NCI-H510A (cell line): ENCODE measurements at regions not wholly inside any gene's neighbourhood (a gene's known extent, or its start where the extent isn't known, plus 50 kb on each side); places are given as distances from the start of the nearest gene placed in this dataset.
"Not testable (repeated sequence)": the region's sequence is repeated elsewhere in the genome, so short reads cannot be mapped to it uniquely, and the experiment has no call there.

Experiments
- DNase-seq: peaks from one replicate; lab custom pipeline; 2025; lab: John Stamatoyannopoulos, UW

DNA sequence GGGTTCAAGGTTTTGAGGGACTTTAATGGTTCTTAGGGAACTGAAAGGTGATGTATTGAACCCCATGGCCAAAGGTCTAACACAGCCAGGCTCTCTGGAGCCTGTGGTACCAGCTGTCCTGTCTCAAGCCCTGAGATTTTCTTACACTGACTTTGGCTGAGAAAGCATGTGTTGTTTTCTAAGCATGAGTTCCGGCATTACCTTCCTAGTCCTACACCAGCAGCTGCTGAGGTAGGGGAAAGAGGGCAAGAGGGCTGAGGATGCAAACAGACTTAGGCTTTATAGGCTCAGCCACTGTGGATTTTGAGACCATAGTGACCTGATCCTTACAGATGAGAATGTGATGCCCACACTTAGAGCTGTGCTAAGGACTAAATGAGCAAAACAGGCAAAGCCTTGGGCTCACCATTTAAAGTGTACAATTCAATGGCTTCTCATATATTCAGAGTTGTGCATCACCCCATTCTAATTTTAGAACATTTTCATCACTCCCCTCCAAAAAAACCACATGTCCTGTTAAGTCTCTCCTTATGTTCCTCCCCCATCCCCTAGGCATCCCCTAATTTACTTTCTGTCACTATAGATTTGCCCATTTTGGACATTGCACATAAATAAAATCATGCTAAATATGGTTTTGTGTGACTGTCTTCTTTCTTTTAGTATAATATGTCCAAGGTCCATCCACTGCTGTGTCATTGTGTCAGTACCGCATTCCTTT, 99.7 kb upstream of the OTOS start:
- DNase-seq, result no peak

DNA sequence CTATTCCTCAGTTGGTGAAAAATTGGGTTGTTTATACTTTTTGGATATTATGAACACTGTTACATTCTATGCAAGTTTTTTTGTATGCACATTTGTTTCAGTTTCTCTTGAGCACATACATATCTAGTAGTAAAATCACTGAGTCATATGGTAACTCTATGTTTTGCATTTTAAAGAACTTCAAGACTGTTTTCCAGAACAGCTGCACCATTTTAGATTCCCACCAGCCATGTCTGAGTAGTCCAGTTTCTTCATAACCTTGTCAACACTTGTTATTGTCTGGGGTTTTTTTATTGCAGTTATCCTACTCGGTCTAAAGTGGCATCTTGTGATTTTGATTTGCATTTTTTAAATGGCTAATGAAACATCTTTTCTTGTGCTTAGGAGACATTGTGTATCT, 100.3 kb upstream of the OTOS start:
- no peak for DNase-seq

DNA sequence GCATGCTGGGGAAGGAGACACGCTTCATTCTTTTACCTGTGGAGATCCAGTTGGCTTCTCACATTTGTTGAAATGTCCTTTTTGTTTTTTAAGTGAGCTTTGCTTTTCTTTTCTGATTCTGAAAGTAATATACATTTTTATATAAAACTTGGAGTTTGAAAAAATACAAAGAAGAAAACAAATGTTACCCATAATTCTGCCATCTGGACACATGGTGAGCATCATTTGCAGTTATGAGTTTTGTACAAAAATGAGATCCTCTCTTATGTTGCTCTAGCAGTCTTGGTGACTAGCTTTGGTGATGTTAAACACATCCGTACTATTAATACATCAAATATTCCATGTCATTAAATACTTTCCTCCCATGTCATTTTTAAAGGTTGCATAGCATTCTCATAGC, 101.1 kb upstream of the OTOS start:
- DNase-seq, result no peak

DNA sequence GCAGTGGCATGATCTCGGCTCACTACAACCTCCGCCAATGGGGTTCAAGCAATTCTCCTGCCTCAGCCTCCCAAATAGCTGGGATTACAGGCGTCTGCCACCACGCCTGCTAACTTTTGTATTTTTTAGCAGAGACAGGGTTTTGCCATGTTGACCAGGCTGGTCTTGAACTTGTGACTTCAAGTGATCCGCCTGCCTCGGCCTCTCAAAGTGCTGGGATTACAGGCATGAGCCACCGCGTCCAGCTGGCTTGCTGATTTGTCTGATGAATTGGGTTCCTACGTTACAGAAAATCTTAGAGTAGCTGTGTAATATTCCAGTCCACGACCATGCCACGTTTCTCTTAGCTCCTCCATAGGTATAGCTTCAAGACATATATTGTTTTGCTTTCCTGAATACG, 102.6 kb upstream of the OTOS start:
- DNase-seq, result not testable (repeated sequence)

DNA sequence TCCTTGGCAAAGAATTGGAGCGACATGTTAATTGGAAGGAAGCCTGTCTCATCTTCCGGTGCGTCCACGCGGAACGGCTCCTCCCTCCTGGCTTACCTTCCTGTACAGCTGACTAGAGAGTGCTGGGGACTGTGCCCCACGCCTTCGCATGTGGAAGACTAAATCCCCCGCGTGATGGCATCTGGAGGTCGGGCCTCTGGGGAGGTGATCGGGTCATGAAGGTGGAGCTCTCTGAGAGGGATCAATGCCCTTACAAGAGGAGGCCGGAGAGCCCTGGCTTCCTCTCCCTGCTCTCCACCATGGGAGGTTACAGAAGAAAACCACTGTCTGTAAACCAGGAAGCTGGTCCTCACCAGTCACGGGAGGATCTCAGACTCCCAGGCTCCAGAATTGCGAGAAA, 104.1 kb upstream of the OTOS start:
- no peak for DNase-seq

DNA sequence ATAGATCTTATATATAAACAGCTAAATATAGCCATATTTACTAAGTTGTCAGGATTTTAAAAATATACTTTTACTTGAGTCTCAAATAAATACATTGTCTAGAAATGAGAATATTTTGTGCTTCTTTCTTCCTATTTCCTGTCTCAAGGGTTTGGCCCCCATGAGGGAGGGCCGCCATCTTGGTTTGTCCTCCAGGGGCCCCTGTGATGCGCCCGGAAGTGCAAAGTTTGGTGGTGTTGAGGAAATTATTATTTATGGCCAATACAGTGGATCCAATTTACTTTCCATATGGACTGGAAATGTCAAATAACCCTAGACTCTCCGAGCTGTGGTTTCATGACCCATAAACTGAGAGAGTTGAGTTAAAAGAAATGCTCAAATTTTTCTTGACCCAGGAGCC, 104.7 kb upstream of the OTOS start:
- DNase-seq, result no peak

DNA sequence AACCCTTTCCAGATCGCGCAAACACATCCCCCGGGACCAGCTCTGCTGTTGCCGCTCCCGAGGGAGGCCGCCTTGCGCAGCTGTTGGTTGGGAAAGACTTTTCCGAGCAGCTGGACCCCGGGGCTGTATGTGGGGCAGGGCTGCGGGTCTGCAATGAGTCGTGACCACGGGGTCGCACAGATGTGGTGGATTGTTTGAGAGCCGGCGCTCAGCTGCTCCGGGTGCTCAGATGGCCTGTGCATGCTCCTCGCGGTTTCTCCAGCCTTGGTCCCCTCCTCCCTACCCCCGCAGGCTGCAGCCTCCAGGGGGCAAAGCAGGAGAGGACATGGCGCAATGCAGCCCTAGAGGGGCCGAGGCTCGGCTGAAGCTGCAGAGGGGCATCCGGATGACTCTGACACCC, 105.2 kb upstream of the OTOS start:
- no peak for DNase-seq

DNA sequence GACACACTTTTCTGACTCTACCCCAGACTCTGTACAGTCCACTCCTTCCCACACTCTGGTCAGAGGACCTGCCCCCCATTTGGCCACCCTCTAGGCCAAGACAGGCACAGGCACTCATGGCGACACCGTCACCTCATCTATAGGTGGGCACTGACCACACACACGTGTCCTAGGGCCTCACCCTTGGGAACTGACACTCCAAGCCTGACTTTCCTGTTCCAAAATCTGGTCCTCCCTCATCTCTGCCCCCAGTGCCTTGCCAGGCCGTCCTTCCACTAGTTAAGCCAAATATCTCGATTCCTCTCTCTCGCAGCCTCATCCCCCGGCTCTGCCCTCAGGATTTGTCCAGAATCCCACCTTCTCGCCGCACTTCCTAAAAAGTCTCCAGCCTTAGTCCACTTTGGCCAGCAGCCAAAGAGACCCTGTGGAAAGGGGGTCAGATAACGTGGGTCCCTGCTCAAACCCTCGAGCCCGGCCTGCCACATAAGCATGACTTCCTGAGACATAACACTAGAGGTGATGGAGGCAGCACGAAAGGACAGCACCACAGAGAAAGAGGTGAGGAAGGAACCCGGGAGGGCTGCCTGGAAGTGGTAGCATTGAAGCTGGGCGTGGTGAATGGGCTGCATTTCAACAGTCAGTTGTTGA, 105.8 kb upstream of the OTOS start:
- no peak for DNase-seq

DNA sequence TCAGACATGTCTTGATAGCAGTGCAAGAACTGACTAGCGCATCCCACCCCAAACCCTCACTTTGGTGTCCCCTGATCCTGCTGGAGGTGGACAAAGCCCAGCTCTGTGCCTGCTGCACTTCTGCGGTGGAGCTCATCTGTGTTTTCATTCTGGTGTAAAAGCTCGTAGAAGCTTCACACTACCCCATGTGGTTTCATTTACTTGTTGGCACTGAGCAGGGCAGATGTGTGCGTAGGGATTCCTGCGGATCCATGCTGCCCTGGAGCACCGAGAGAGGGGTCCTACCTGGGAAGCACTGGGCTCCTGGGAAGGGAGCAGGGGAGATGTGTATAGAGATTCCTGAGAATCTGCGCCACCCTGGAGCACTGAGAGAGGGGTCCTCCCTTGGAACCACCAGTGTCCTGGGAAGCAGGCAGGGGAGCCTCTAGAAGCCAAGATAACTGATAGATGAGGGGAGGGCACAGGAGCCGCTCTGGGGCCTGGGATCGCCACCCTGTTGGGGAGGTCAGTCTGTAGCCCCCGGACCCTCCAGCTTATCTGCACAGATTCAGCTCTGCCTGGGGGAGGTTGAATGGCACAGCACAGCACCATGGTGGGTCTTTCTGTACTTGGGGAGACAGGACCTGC, 106.9 kb upstream of the OTOS start:
- DNase-seq, result no peak

DNA sequence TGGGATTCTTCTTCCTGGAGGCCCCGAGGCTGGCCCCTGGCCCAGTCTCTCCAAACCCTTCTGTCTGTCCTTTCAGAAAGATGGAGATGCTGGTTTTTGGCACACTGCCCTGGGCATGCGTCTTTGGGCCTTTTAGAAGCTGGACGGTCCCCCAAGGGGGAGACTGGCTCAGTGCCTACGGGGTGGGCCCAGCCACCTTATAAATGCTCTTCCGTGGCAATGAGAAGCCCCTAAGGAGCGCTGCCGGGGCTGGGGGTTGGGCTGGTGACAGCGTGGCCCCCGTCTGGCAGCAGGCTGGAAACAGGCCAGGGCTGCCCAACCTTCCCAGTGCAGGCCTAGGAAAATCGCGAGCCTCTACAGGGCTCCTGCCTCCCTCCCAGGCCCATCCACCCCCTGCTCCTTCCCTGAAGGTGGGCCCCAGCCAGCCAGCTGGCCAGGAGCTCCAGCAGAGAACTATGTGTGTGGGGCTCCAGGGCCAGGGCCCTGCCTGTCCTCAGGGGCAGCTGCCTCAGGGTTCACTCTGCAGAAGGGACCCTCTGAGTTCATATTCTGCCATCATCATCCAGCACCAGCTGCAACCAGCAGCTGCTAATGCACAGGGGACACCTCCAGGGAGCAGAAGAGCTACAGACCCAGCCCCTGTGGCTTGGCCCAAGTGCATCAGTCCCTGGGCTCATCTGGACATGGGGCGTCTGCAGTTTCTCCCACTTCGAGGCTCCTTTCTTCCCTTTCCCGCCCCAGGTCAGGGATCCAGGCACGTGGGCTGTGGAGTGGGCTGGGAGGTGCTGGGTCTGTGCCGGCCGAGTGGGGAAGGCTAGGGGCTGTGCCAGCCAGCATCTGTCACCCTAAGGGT, 107.6 kb upstream of the OTOS start:
- DNase-seq, result no peak

DNA sequence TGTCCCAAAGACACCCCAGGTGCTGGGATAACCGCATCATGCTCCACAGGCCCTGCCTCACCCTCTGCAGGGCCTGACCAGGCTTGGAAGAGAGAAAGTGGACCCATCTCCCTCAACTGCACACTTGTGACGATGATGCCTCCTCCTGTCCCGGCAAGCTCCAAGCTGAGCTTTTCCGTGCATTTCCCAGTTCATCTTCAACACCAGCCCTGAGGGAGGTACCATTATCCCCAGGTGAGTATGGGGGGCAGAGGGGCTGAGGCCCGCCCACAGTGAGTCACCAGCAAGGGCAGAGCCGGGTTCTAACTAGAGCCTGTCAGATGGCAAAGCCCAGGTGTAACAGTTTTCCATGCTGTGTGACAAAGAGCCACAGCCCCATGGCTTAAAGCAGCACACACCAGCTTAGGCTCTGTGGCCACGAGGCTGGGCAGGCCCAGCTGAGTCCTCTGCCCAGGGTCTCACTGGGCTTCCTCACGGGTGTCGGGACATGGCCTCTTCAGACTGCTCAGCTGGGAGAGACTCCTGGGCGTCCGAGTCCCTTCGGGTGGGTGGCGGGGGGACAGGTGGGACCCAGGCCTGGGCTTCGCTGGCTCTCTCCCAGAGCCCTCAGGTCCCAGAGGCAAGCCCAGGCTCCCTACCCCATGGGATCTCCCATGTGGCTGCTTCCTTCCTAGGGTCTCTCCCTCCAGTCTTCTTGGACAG, 108.4 kb upstream of the OTOS start:
- no peak for DNase-seq

DNA sequence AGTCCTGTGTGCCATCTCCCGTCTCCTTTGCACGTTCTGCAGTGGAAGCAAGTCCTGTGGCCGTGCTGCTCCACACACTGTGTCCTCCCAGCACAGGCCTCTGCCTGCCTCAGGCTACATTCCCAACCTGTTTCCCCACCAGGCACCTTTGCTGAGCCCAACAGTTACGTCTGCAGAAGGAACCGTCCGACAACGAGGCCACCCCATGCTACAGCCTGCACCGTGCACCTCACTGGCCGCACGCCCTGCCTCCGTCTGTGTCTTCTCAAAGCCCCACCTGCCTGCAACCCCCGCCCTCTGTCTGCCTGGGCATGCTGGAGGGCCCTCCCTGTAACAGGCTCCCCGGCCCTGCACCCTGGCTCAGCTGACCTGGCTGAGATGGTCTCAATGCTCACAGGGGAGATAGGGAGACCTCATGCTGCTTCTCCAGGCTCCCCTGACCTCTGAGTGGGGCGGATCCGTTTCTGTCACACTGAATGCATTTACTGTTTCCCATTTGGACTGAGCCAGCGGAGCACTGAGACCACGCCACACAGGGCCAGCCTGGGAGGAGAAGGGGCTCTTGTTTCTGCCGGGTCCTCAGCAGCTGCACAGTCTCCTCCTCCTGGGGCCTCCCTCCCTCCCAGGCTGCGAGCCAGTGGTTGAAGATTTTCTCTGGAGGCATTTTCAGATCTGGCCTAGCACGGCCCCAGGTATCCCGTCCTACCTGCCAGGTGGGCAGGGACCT, 109.1 kb upstream of the OTOS start:
- no peak for DNase-seq

DNA sequence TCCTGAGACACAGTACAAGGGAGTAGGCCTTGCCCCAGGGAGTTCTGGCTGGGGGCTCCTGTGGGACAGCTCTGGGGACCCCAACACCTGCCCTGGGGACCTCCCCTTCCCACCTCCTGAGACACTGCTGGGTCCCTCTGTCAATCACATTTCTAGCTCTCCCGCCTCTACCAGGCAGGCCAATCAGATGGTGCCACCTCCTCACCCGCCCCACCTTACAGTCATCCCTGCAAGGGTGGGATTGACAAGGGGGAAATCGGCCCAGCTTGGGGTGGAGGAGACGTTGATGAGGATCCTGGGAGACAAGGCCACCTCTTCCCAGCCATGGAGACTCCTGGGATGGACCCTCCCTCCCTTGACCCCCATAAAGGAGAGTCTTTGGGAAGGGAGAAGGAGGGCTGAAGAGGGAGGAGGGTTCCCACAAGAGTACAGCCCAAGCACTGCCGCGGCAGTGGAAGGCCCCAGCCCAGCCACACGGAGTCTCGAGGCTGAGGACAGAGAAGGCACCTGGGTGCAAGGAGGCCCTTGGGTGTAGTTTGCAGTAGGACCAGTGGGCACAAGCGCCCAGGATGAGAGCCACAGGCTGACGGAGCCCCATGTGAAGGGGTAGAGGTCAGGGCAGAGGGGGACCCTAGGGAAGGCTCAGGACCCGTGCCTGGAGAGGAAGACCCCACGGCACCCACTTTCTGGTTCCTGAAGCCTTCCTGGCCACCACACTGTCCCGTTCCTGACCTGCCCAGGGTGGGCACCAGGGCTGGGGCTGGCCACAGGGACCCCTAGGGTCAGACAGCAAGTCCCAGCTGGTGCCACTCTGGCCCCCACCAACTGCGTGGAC, 109.9 kb upstream of the OTOS start:
- DNase-seq, result no peak

DNA sequence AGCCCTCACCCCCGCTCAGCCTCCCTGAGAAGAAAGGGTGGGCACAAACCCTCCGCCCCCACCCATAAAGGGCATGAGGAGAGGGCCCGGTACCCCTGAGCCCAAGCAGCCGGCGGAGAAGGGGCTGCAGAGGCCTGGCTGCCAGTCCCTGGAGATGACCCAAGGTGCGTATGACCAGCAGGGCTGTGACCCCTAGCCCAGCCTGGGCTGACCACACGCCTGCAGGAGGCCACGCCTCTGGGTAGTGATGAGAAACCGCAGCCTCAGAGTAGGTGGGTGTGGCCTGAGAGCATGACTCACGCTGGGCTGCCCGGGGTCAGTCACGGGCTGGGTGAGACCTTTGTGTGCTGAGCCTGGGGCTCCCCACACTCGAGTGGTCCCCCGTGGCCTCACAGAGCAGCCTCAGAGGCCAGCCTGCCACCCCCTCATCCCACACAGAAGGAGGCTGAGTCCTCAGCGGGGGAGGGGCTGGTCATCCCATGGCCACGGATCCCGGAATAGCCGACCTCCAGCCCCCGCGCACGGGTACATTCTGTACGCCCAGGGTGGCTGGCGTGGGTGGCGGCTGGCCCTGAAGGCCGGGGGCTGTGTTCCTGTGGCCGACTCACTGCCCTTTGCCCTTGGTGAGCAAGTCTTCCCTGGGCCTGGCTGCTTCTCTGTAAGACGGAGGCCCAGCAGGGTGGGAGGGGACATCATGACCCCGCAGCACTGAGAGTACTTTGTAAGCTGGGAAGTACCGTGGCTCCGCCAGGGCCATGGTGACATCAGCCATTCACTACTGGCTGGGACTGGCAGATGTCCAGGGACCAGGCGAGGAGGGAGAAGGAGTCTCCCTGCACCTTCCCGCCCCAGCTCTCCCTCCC, 110.8 kb upstream of the OTOS start:
- no peak for DNase-seq

DNA sequence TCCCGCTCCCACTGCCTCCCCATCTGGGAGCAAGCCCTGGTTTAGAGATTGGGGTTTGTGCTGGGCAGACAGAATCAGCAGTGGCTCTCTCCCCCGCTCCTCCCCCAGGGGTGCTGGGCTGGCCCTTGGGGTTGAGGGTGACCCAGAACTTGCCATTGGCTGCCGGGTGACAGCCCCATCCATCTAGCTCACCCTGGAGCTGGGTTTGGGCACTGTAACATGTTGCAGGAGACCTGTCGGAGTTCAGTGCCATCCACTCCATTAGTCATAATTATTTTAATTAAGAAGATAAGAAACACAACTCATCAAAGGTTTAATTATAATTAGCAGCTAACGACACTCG, 111.4 kb upstream of the OTOS start:
- DNase-seq, result no peak

DNA sequence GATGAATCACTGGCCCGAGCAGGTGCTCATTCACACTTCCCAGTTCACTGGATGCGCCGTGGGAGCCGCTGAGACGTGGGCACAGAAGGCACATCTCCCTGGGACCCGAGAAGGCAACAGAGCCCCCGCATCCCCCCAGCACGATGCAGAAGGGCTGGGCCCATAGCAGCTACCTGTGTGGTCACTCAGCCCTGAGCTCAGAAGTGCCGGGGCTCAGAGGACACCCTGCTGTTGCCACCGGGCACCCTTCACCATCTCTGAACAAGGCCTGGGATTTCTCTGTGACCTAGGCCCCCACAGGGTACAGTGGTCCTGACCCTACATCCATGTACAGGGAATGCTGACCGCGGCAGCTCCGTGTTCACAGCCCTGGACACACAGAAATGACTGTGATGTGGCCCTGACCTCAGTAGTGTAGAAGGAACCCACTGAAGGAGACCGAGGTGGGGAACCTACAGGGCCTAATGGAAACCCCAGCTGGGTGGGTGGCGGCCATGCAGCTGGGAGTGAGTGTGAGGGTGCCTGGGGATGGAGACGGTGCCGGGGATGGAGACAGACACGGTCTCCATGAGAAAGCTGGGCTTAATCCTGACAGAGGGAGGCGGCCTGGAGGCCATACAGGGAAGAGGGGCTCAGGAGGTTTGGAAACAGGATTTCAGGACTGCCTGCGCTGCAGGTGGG, 111.9 kb upstream of the OTOS start:
- no peak for DNase-seq

DNA sequence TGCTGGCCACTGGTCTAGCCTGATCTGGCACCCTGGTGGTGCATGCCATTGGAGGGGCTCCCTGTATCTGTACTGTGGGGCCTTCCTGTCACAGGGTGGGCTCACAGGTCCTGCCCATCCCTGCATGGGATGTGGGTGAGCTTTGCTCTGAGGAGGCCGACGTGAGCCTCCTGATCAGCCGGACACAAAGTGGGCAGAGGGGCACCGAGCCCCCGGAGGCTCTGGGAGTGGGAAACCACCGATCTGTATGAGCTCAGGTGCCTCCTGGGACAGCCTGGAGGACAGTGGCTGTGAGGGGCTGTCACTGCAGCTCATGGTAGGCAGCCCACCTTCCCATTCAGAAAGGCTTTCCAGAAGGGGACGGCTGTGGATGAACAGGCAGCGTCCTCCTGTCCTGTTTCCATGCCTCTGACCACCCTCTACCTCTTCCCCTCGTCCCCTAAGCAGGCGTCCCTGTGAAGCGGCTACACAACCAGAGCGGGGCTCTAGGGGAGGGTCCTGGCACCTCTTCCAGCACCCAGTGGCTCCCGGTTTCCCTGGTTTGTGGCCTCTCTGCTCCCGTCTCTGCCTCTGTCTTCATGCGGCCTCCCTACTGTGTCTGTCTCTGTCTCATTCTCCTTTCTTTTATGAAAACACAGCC, 112.5 kb upstream of the OTOS start:
- DNase-seq, result no peak

DNA sequence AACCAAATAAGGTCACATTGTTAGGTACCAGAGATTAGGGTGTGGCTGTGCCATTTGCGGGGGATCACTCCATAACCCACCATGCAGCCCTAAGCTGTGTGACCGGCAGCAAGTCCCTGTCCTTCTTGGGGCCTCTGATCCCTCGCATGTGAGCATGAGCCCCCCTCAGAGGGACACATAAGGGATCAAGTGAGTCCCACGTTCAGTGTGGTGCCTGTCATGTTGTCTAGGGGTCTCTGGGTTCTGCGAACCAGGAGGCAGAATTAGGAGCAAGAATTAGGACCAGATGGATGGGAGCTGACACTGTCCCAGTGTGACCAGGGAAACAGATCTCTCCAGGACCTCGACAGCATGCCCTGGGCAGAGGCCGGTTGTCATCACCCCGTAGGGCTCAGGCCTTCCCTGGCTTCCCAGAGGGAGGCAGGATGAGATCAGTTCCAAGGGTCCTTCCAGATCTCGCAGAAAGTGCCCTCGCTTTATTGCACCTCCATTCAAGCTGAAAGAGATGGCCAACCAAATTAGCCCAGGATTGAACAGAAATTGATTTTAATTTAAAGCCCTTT, 113.2 kb upstream of the OTOS start:
- no peak for DNase-seq
